Rectal smooth muscle tissue (tissue), 1 donor: ENCODE measurements at regions not wholly inside any gene's neighbourhood (a gene's known extent, or its start where the extent isn't known, plus 50 kb on each side); places are given as distances from the start of the nearest gene placed in this dataset.

Source experiments
- H3K27ac ChIP-seq: one replicate; pipeline ENCODE4 v1.7.0; 2013; ENCODE audit warnings: low read depth, low read length, inconsistent platforms
- H3K27me3 ChIP-seq: one replicate; pipeline ENCODE4 v1.7.0; 2013; ENCODE audit warnings: low read length; ENCODE audit not compliant: control insufficient read depth, insufficient read depth
- H3K36me3 ChIP-seq: one replicate; pipeline ENCODE4 v1.7.0; 2013; ENCODE audit warnings: low read length; ENCODE audit not compliant: control insufficient read depth, insufficient read depth
- H3K4me1 ChIP-seq: one replicate; pipeline ENCODE4 v1.7.0; 2013; ENCODE audit warnings: low read length; ENCODE audit not compliant: control insufficient read depth, insufficient read depth
- H3K4me3 ChIP-seq: one replicate; pipeline ENCODE4 v1.7.0; 2013; ENCODE audit warnings: low read length
- H3K9ac ChIP-seq: one replicate; pipeline ENCODE4 v1.7.0; 2013; ENCODE audit warnings: low read length

DNA sequence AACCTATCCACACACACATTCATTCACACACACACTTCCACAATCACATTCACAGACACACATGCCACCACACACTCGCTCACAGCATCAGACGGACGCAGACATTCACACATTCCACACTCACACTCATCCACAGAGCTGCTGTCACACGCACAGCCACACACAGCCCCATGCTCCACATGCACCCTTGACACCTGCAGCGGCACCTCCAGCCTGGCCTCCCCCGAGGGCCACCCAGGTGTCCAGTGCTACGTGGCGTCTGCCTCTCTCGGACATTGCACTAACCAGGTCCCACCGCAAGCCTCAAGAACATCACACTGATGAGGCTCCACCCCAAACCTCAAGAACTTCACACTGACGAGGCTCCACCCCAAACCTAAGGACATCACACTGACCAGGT, 155.2 kb downstream of the RBFOX3 start:
- Histone ChIP-seq H3K4me3 (no peak overlapping the region), H3K4me1 (no peaks in the 10 kb centered on the region), H3K27me3 (no peaks in the 10 kb centered on the region), H3K27ac (no peak overlapping the region), H3K9ac (no peak overlapping the region), H3K36me3 (no peaks in the 10 kb centered on the region)

- no peaks in the 10 kb centered on the region for H3K4me1 ChIP-seq
- no peak overlapping the region for H3K4me3 ChIP-seq
- no peaks in the 10 kb centered on the region for H3K27me3 ChIP-seq
- no peaks in the 10 kb centered on the region for H3K36me3 ChIP-seq
- H3K27ac ChIP-seq: no peak overlapping the region
- H3K9ac ChIP-seq: no peak overlapping the region
Observed at GRCh38 chr17:79454826-79455225, 156.0 kb downstream of the RBFOX3 start.

DNA sequence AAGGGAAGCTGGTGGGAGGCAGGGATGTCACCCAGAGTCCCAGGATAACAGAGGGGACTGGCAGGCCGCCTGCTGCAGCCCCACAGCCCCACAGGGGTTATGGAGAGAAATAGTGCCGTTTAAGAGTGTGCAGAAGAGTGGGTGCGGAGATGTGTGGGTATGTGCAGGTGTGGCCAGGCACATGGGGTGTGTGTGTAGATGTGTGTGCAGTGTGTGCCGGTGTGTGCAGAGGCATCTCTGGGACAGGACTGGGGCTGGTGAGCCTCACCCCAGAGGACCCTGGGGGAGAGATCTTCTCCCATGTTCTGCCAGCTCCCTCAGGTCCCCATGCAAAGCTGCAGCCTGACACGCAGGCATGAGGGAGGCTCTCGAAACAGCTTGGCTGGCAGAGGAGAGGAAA, 157.4 kb downstream of the RBFOX3 start:
- no peak overlapping the region for H3K27ac ChIP-seq
- no peak overlapping the region for H3K4me3 ChIP-seq
- H3K9ac ChIP-seq: no peak overlapping the region
- H3K4me1 ChIP-seq: no peaks in the 10 kb centered on the region
- H3K27me3 ChIP-seq: no peaks in the 10 kb centered on the region
- no peaks in the 10 kb centered on the region for H3K36me3 ChIP-seq

DNA sequence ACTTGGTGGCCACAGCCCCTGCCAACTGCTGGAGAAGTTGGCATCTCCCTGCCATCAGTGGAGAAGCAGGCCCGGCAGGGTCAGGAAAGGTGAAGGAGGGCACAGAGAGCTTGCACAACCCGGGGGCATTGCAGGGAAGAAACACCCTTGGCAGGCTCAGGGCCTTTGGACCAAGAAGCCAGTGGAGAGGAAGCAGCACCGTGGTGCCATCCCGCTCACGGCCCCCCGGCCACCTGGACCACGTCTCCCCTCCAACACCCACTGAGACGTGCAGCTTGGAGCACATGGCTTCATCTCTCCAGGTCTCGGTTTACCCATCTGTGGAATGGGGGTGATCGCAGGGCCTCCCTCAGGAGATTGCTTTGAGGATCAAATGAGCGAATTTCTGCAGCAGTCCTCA, 158.1 kb downstream of the RBFOX3 start:
- H3K4me3 ChIP-seq: no peak overlapping the region
- H3K27me3 ChIP-seq: no peaks in the 10 kb centered on the region
- no peak overlapping the region for H3K27ac ChIP-seq
- no peak overlapping the region for H3K9ac ChIP-seq
- no peaks in the 10 kb centered on the region for H3K36me3 ChIP-seq
- no peaks in the 10 kb centered on the region for H3K4me1 ChIP-seq

DNA sequence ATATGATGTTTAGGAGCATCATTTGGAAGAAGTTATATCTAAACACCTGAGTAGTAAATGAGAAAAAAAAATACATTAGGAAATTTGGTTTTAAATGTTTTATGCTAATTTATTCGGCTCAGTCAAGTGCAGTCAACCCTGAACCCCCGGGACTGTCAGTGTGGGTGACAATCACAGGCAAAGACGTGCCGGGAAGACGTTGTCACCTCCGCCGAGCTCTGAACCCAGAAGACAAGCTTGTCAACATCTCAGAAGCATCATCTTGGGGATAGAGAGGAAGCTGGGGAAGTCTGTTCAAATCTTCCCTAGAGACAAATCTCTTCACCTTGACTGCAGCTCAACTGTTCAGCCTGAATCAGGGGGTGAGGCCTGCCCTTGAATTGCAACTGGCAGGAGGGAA, 159.7 kb downstream of the RBFOX3 start:
- Histone ChIP-seq H3K27me3 (no peaks in the 10 kb centered on the region), H3K4me3 (no peak overlapping the region), H3K36me3 (no peaks in the 10 kb centered on the region)

DNA sequence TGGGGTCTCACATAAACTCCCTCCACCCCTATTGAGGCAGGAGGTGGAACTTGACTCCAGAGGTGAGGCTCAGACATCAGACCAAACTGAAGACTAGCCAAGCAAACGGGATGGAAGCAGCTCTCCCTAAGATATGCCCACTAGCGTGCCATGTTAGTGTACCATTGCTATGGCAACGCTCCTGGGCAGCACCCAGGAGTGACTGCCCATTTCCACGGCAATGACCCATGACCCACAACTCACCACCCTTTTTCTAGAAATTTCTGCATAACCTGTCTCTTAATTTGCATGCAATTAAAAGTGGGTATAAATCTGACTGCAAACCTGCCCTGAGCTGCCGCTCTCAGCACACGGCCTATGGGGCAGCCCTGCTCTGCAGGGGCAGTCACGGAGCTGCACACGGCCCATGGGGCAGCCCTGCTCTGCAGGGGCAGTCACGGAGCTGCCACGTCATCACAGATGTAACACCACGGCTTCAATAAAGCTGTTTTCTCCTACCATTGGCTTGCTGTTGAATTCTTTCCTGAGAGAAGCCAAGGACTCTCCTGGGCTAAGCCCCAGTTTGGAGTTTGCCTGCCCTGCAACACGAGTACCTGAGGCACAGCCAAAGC, 164.3 kb downstream of the RBFOX3 start:
- Histone ChIP-seq H3K9ac (no peak overlapping the region), H3K4me3 (no peak overlapping the region), H3K27ac (no peak overlapping the region), H3K4me1 (no peaks in the 10 kb centered on the region), H3K27me3 (no peaks in the 10 kb centered on the region), H3K36me3 (no peaks in the 10 kb centered on the region)

More for the DNA sequence above, 159.7 kb downstream of the RBFOX3 start:
- H3K9ac ChIP-seq: no peak overlapping the region
- no peak overlapping the region for H3K27ac ChIP-seq
- H3K4me1 ChIP-seq: no peaks in the 10 kb centered on the region

DNA sequence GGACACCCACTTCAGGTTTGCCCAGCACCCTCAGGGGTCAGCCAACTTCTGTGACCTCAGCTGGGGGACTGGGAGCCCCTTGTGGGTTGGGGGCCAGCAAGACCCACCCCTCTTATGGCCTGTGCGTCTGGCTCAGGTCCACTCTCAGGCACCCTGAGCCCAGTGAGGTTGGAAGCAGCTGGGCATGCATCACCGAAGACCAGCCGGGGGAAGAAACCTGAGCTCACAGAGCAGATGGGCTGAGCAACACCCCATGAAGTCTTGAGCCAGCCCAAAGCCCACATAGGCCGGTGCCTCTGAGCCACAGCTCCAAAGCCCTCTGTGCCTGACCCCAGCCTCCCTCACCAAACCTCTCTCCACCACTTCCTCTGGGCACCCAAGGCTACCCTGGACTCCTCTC, 166.7 kb downstream of the RBFOX3 start:
- Histone ChIP-seq H3K27ac (no peak overlapping the region), H3K4me1 (no peaks in the 10 kb centered on the region), H3K4me3 (no peak overlapping the region), H3K27me3 (no peaks in the 10 kb centered on the region), H3K36me3 (no peaks in the 10 kb centered on the region), H3K9ac (no peak overlapping the region)

DNA sequence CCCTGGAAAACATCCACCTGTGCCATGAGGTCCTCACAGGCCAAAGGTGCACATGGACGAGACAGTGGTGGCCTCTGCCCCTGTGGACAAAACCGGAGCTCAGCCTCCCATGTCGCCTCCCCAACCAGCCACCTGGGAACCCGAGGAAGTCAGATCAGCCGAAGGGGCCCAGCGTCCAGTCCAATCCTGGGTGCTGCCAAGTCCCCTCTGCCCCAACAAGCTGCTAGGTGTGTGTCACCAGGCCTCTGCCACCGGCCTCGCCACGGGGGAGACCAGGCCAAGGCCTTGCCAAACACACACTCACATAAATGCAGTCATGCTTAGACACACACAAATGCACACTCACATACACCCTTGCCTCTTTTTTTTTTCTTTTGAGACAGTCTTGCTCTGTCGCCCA, 167.8 kb downstream of the RBFOX3 start:
- H3K4me1 ChIP-seq: peaks cover 2% of the 10 kb centered on the region
- H3K9ac ChIP-seq: no peak overlapping the region
- H3K27me3 ChIP-seq: no peaks in the 10 kb centered on the region
- H3K4me3 ChIP-seq: no peak overlapping the region
- no peaks in the 10 kb centered on the region for H3K36me3 ChIP-seq
- H3K27ac ChIP-seq: no peak overlapping the region

DNA sequence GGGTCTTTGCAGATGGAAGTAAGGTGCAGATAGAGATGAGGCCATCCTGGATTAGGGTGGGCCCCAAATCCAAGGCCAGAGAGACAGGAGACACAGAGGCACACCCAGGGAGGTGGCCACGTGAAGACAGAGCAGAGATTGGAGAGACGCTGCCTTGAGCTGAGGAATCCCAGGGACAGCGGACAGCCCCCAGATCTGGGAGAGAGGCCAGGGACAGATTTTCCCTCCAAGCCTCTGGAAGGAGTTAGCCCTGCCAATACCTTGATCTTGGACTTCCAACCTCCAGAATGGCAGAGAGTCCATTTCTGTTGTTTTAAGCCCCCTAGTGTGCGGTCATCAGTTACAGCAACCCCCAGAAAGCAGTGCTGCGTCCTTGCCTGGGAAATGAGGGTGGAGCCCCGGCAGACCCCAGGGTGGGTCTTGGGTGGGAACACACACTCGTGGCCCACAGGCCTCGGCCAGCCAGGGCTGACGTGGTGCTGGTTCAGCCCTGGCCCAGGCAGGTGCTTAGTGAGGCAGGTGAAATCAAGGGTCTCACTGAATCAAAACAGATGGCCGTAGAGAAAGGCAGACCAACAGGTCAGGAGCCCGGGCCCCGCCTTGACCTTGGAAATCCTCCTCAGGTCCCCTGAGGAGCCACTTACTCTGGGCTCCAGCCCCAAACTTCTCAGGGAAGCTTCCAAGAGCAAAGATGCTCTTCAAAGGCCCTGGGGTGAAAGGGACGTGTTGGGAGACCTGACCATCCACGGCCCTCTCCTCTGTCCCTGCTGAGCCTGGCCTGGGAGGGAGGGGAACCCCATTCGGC, 169.3 kb downstream of the RBFOX3 start:
- H3K9ac ChIP-seq: no peak overlapping the region
- no peaks in the 10 kb centered on the region for H3K27me3 ChIP-seq
- H3K27ac ChIP-seq: no peak overlapping the region
- peaks cover 2% of the 10 kb centered on the region for H3K4me1 ChIP-seq
- no peaks in the 10 kb centered on the region for H3K36me3 ChIP-seq
- H3K4me3 ChIP-seq: no peak overlapping the region

DNA sequence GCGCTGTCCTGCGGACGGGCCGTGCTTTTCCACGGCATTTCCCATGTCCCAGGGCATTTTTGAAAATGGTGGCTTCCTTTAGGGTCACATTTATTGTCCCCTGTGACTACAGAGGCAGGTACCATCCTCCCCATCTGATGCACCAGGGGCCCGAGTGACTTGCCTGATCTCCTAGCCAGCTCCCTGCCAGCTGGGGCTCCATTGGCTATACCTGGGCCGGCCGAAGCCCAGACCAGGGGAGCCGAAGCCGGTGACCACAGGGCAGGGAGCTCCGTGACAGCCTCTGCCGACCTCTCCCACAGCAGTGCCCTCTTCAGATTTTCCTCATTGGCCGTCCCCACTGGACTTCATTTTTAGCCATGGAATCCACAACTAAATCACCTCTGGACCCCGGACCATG, 170.6 kb downstream of the RBFOX3 start:
- peaks cover 2% of the 10 kb centered on the region for H3K4me1 ChIP-seq
- H3K36me3 ChIP-seq: no peaks in the 10 kb centered on the region
- no peak overlapping the region for H3K9ac ChIP-seq
- no peak overlapping the region for H3K27ac ChIP-seq
- no peaks in the 10 kb centered on the region for H3K27me3 ChIP-seq
- no peak overlapping the region for H3K4me3 ChIP-seq

DNA sequence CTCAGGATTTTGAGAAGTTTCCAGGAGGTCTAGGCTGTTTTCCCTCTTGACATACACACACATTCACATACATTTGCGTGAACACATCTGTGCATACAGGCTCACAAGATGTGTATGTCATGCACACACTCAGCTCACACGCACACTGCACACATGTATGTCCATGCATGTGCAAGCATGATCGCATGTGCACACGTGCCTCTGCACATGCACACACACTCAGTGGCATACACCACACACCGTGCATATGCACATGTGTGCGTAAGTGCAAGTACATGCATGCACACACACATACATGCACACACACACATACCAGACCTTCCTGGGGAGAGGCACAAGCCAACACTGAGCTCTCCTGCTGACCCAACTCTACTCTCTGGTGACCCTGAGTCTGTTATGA, 171.4 kb downstream of the RBFOX3 start:
- Histone ChIP-seq H3K4me1 (peaks cover 2% of the 10 kb centered on the region), H3K27ac (no peak overlapping the region), H3K4me3 (no peak overlapping the region), H3K9ac (no peak overlapping the region), H3K36me3 (no peaks in the 10 kb centered on the region), H3K27me3 (no peaks in the 10 kb centered on the region)

DNA sequence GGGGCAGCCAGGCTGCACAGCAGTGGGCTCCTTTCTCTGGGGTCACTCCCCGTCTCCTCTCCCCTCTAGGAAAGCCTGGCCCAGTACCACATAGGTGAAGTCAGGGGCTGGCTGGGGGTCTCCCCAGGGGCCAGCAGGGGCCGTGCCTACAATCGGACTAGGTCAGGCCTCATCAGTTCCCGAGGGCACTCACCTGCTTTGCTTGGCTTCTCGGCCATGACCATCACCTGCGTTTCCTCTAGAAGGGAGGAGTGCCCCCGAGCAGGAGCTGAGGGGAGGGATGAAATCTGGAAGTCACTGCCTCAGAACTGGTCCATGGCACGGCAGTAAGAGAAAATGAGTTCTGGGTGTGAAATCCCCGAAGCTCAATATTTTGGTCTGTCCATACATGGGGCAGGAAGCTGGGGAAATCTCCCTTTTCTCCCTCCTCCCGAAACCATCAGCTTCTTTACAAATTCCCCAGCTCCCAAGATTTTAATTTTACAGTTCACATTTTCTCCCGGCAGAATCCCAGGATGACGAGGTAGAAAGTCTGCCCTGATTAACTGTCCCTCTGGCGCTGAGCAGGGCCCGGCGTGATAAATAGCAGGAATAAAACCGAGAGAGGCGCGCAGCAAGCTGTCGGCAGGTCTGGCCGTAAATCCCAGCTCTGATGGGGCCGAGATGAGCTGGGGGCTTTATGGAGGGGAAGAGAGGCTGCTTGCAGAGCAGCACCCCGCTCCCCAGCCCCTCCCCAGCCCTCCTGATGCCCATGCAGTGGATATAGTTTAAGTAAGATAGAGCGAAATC, 172.1 kb downstream of the RBFOX3 start:
- H3K27ac ChIP-seq: no peak overlapping the region
- no peaks in the 10 kb centered on the region for H3K27me3 ChIP-seq
- H3K9ac ChIP-seq: no peak overlapping the region
- H3K4me3 ChIP-seq: no peak overlapping the region
- peaks cover 2% of the 10 kb centered on the region for H3K4me1 ChIP-seq
- no peaks in the 10 kb centered on the region for H3K36me3 ChIP-seq
